WERI-Rb-1 (cell line): ENCODE measurements at regions not wholly inside any gene's neighbourhood (a gene's known extent, or its start where the extent isn't known, plus 50 kb on each side); places are given as distances from the start of the nearest gene placed in this dataset.

Experiments
- DNase-seq: peaks from one replicate; pipeline ENCODE4 v3.0.0-alpha.2; 2020
- H3K27ac ChIP-seq: fragments of 250-450 bp; sonication (Bioruptor Pico); 2 replicates; pipeline ENCODE4 v1.5.1; 2020; ENCODE audit warnings: mild to moderate bottlenecking, moderate library complexity
- H3K27me3 ChIP-seq: fragments of 250-450 bp; sonication (Bioruptor Pico); 2 replicates; pipeline ENCODE4 v1.5.1; 2021; ENCODE audit warnings: mild to moderate bottlenecking, low read depth, moderate library complexity; ENCODE audit not compliant: insufficient read depth, severe bottlenecking
- H3K36me3 ChIP-seq: fragments of 250-450 bp; sonication (Bioruptor Pico); 2 replicates; pipeline ENCODE4 v1.5.1; 2020; ENCODE audit warnings: mild to moderate bottlenecking, moderate library complexity
- H3K4me3 ChIP-seq: 2 replicates; pipeline ENCODE4 v1.5.1; 2011; ENCODE audit warnings: low read depth, mild to moderate bottlenecking, control low read depth, low read length
- H3K9me3 ChIP-seq: fragments of 250-450 bp; sonication (Bioruptor Pico); 2 replicates; pipeline ENCODE4 v1.5.1; 2021; ENCODE audit warnings: mild to moderate bottlenecking, moderate library complexity; ENCODE audit not compliant: severe bottlenecking
- TF ChIP-seq, protein P1 (sequence below): IDR thresholded peaks from 2 replicates; pipeline ENCODE4 v1.5.1; 2011; ENCODE audit warnings: low read depth, mild to moderate bottlenecking, control low read depth, inconsistent platforms, low read length

- Histone ChIP-seq H3K27me3 (no peaks in the 10 kb centered on the region), H3K27ac (no peak overlapping the region), H3K36me3 (no peaks in the 10 kb centered on the region), H3K9me3 (no peaks in the 10 kb centered on the region), H3K4me3 (no peak overlapping the region)
- TF ChIP-seq, protein P1, sequence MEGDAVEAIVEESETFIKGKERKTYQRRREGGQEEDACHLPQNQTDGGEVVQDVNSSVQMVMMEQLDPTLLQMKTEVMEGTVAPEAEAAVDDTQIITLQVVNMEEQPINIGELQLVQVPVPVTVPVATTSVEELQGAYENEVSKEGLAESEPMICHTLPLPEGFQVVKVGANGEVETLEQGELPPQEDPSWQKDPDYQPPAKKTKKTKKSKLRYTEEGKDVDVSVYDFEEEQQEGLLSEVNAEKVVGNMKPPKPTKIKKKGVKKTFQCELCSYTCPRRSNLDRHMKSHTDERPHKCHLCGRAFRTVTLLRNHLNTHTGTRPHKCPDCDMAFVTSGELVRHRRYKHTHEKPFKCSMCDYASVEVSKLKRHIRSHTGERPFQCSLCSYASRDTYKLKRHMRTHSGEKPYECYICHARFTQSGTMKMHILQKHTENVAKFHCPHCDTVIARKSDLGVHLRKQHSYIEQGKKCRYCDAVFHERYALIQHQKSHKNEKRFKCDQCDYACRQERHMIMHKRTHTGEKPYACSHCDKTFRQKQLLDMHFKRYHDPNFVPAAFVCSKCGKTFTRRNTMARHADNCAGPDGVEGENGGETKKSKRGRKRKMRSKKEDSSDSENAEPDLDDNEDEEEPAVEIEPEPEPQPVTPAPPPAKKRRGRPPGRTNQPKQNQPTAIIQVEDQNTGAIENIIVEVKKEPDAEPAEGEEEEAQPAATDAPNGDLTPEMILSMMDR: no peak
- no peak for DNase-seq
Measured at GRCh38 chr13:80605716-80606115, 264.8 kb upstream of the SPRY2 start.

DNA sequence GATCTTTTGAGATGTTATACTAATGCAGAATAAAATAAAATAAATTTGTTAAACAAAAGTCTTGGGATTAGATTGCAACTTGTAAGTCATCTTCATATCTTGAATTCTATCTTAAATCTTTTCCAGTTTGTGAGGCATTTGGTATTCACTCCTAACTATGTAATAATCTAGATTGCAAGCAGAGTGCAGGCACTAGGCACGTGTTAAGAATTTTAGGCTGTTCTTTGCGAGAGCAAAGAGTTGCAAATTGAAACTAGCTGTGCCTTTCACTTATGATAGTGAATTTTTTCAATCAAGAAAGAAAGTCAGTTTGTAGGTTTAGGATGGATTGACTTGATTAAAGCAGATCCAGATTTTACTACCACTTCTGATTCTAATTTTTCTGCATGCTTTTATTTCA lies 264.1 kb upstream of the SPRY2 start:
- H3K27ac ChIP-seq: no peak overlapping the region
- H3K9me3 ChIP-seq: no peaks in the 10 kb centered on the region
- no peak overlapping the region for H3K4me3 ChIP-seq
- no peak for DNase-seq
- no peaks in the 10 kb centered on the region for H3K36me3 ChIP-seq
- TF ChIP-seq, protein P1: no peak
- H3K27me3 ChIP-seq: no peaks in the 10 kb centered on the region

DNA sequence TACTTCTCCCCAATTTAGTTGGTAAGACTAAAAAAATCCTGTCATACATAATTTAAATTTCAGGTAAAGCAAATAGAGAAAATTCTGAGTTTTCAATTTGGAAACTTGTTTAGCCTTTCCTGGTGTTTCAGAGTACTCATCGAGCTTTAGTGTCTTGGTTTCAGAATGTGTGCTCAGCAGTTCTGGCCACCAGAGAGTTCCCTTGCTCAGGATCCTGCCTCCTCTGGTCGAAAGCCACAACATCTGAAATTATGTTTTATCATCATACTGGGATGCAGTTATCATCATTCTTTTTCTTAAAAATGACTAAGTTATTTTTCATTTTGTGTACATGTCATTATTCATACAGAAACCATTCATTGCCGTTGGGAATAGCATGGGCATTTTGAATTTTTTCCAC lies 263.2 kb upstream of the SPRY2 start:
- no peak for DNase-seq
- H3K36me3 ChIP-seq: no peaks in the 10 kb centered on the region
- no peak overlapping the region for H3K4me3 ChIP-seq
- no peaks in the 10 kb centered on the region for H3K27me3 ChIP-seq
- TF ChIP-seq, protein P1: no peak
- H3K9me3 ChIP-seq: no peaks in the 10 kb centered on the region
- H3K27ac ChIP-seq: no peak overlapping the region

DNA sequence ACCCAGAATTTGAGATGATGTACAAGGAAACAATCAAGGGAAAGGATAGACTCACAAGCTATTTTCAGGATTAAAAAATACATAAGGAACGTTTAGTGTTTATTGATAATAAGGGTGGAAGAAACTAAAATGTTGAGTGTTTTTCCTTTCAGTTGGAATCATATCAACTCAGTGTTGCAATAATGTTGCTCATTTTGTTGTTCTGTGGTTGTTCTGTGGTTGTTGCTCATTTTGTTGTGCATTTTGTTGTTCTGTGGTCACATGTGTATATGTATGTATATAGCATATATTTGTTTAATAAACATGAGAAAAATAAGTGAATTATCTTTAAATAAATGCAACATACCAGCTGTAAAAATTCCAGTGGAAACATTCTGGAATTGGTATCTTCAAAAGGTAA lies 262.4 kb upstream of the SPRY2 start:
- no peak overlapping the region for H3K4me3 ChIP-seq
- no peaks in the 10 kb centered on the region for H3K36me3 ChIP-seq
- TF ChIP-seq, protein P1: no peak
- no peak overlapping the region for H3K27ac ChIP-seq
- DNase-seq: no peak
- H3K9me3 ChIP-seq: no peaks in the 10 kb centered on the region
- H3K27me3 ChIP-seq: no peaks in the 10 kb centered on the region

GRCh38 chr13:80599765-80600164 lies 258.8 kb upstream of the SPRY2 start:
- Histone ChIP-seq H3K4me3 (no peak overlapping the region), H3K36me3 (no peaks in the 10 kb centered on the region), H3K27me3 (no peaks in the 10 kb centered on the region), H3K9me3 (no peaks in the 10 kb centered on the region), H3K27ac (no peak overlapping the region)
- TF ChIP-seq, protein P1: no peak
- DNase-seq: no peak

DNA sequence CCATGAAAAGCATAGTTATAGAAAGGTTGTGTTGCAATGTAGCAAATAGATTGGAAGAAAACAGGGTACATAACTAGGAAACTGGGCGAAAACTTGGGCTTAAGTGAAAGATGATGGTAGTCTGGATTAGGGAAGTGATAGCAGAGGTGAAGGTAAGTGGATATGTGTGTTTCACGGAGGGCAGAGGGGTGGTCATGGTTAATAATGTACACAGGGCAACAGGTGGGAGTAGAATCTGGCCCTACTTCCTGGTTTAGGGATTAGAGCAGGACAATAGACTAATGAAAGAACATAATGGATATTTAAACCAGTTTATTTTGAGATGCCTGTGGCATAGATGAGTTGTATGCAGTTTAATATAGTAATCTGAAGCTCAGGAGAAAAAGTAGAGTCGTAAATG lies 257.3 kb upstream of the SPRY2 start:
- Histone ChIP-seq H3K27ac (no peak overlapping the region), H3K27me3 (no peaks in the 10 kb centered on the region), H3K4me3 (no peak overlapping the region), H3K36me3 (no peaks in the 10 kb centered on the region), H3K9me3 (no peaks in the 10 kb centered on the region)
- DNase-seq: no peak
- TF ChIP-seq, protein P1: no peak
